ENCODE measurements at regions not wholly inside any gene's neighbourhood (a gene's known extent, or its start where the extent isn't known, plus 50 kb on each side); places are given as distances from the start of the nearest gene placed in this dataset.
A peak's percentile ranks its signal among the peaks of the same experiment; 100 is the strongest.

GRCh38 chr5:136432705-136433104, 67.4 kb upstream of the TRPC7 start:
- Histone ChIP-seq H3K4ac (ENCODE audit: low read depth in 1 of 2, low read length in 2 of 2) (no peak overlapping the region), H2AK5ac (ENCODE audit: low read length, severe bottlenecking) (no peak overlapping the region), H2BK120ac (ENCODE audit: low read depth, low read length) (no peak overlapping the region), H3K18ac (ENCODE audit: low read depth in 1 of 2, low read length in 2 of 2) (no peak overlapping the region), H3K9ac (ENCODE audit: low read length) (no peak overlapping the region), H2BK12ac (ENCODE audit: low read length in 2 of 2) (no peak overlapping the region), H3K27ac (ENCODE audit: low read length, poor library complexity, severe bottlenecking) (no peak overlapping the region), H3K14ac (ENCODE audit: low read length in 2 of 2) (no peak overlapping the region), H3K4me3 (ENCODE audit: insufficient read depth in 1 of 2, low read depth in 1 of 2, low read length in 2 of 2) (no peak overlapping the region), H3K9me3 (ENCODE audit: control insufficient read depth, low read length) (no peaks in the 10 kb centered on the region), H2AFZ (ENCODE audit: low read depth, low read length) (no peak overlapping the region), H4K8ac (ENCODE audit: low read length) (no peak overlapping the region), H3K4me1 (ENCODE audit: control insufficient read depth, insufficient read depth, low read depth, low read length) (no peaks in the 10 kb centered on the region), H4K91ac (ENCODE audit: low read length) (peak overlapping the region; percentile 21), H3K36me3 (ENCODE audit: control insufficient read depth in 1 of 2, insufficient read depth in 2 of 2, low read depth in 1 of 2, low read length in 2 of 2) (no peaks in the 10 kb centered on the region), H3K4me2 (ENCODE audit: low read length, poor library complexity, severe bottlenecking) (no peak overlapping the region), H2BK5ac (ENCODE audit: low read depth, low read length, poor library complexity, severe bottlenecking) (no peak overlapping the region), H3K79me1 (replicated peaks; ENCODE audit: low read length, poor library complexity, severe bottlenecking) (no peaks in the 10 kb centered on the region), H3K27me3 (ENCODE audit: control insufficient read depth in 1 of 2, insufficient read depth in 1 of 2, low read length in 2 of 2) (peaks cover 0 to 2% of the 10 kb centered on the region in 2 experiments), H2BK15ac (ENCODE audit: low read depth, poor library complexity, severe bottlenecking) (no peak overlapping the region), H3K23ac (ENCODE audit: low read length in 2 of 2) (no peak overlapping the region)
- WGBS = 73% methylated on average over 2 of the region's 2 CpGs
- no peak for DNase-seq

DNA sequence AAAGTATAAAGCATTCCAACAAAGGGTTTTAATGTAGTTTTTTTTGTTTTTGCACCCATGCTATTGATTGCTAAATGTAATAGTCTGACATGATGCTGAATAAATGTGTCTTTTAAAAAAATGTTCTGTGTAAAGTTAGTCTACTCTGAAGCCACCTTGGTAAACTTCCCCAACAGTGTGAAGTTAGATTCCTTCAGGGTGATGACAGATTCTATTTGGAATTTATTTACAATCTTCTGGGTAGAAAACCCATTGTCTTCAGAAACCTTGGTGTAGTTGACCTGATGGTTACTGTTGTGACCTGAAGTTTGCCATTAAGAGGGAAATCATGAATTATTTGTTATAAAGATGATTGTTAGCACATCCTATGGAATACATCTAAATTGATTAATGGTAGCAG, 64.7 kb upstream of the TRPC7 start:
- Histone ChIP-seq H3K27ac (ENCODE audit: low read length, poor library complexity, severe bottlenecking) (no peak overlapping the region), H2BK5ac (ENCODE audit: low read depth, low read length, poor library complexity, severe bottlenecking) (no peak overlapping the region), H3K4me3 (ENCODE audit: insufficient read depth in 1 of 2, low read depth in 1 of 2, low read length in 2 of 2) (no peak overlapping the region), H3K9me3 (ENCODE audit: control insufficient read depth, low read length) (no peaks in the 10 kb centered on the region), H3K79me1 (replicated peaks; ENCODE audit: low read length, poor library complexity, severe bottlenecking) (no peaks in the 10 kb centered on the region), H3K9ac (ENCODE audit: low read length) (no peak overlapping the region), H3K23ac (ENCODE audit: low read length in 2 of 2) (no peak overlapping the region), H2AK5ac (ENCODE audit: low read length, severe bottlenecking) (no peak overlapping the region), H3K4me1 (ENCODE audit: control insufficient read depth, insufficient read depth, low read depth, low read length) (no peaks in the 10 kb centered on the region), H3K27me3 (ENCODE audit: control insufficient read depth in 1 of 2, insufficient read depth in 1 of 2, low read length in 2 of 2) (peaks cover 0 to 15% of the 10 kb centered on the region in 2 experiments), H3K14ac (ENCODE audit: low read length in 2 of 2) (no peak overlapping the region), H4K91ac (ENCODE audit: low read length) (no peak overlapping the region), H2AFZ (ENCODE audit: low read depth, low read length) (no peak overlapping the region), H2BK12ac (ENCODE audit: low read length in 2 of 2) (no peak overlapping the region), H3K18ac (ENCODE audit: low read depth in 1 of 2, low read length in 2 of 2) (no peak overlapping the region), H4K8ac (ENCODE audit: low read length) (no peak overlapping the region), H3K36me3 (ENCODE audit: control insufficient read depth in 1 of 2, insufficient read depth in 2 of 2, low read depth in 1 of 2, low read length in 2 of 2) (no peaks in the 10 kb centered on the region), H2BK120ac (ENCODE audit: low read depth, low read length) (no peak overlapping the region), H3K4ac (ENCODE audit: low read depth in 1 of 2, low read length in 2 of 2) (no peak overlapping the region), H2BK15ac (ENCODE audit: low read depth, poor library complexity, severe bottlenecking) (no peak overlapping the region), H3K4me2 (ENCODE audit: low read length, poor library complexity, severe bottlenecking) (no peak overlapping the region)
- DNase-seq = no peak

GRCh38 chr5:136427426-136427825, 62.1 kb upstream of the TRPC7 start:
- DNase-seq = no peak
- Histone ChIP-seq H3K4me3 (ENCODE audit: insufficient read depth in 1 of 2, low read depth in 1 of 2, low read length in 2 of 2) (no peak overlapping the region), H2AK5ac (ENCODE audit: low read length, severe bottlenecking) (no peak overlapping the region), H3K27ac (ENCODE audit: low read length, poor library complexity, severe bottlenecking) (no peak overlapping the region), H3K23ac (ENCODE audit: low read length in 2 of 2) (no peak overlapping the region), H3K4me2 (ENCODE audit: low read length, poor library complexity, severe bottlenecking) (no peak overlapping the region), H3K9me3 (ENCODE audit: control insufficient read depth, low read length) (no peaks in the 10 kb centered on the region), H2BK12ac (ENCODE audit: low read length in 2 of 2) (no peak overlapping the region), H3K79me1 (replicated peaks; ENCODE audit: low read length, poor library complexity, severe bottlenecking) (no peaks in the 10 kb centered on the region), H2BK120ac (ENCODE audit: low read depth, low read length) (no peak overlapping the region), H3K9ac (ENCODE audit: low read length) (no peak overlapping the region), H2AFZ (ENCODE audit: low read depth, low read length) (no peak overlapping the region), H2BK5ac (ENCODE audit: low read depth, low read length, poor library complexity, severe bottlenecking) (no peak overlapping the region), H3K4me1 (ENCODE audit: control insufficient read depth, insufficient read depth, low read depth, low read length) (no peaks in the 10 kb centered on the region), H3K4ac (ENCODE audit: low read depth in 1 of 2, low read length in 2 of 2) (no peak overlapping the region), H4K91ac (ENCODE audit: low read length) (no peak overlapping the region), H3K18ac (ENCODE audit: low read depth in 1 of 2, low read length in 2 of 2) (no peak overlapping the region), H3K14ac (ENCODE audit: low read length in 2 of 2) (no peak overlapping the region), H3K36me3 (ENCODE audit: control insufficient read depth in 1 of 2, insufficient read depth in 2 of 2, low read depth in 1 of 2, low read length in 2 of 2) (no peaks in the 10 kb centered on the region), H4K8ac (ENCODE audit: low read length) (no peak overlapping the region), H2BK15ac (ENCODE audit: low read depth, poor library complexity, severe bottlenecking) (no peak overlapping the region), H3K27me3 (ENCODE audit: control insufficient read depth in 1 of 2, insufficient read depth in 1 of 2, low read length in 2 of 2) (peaks cover 0 to 21% of the 10 kb centered on the region in 2 experiments)
- WGBS = 81% methylated on average over 2 of the region's 2 CpGs

GRCh38 chr5:136425921-136426320, 60.6 kb upstream of the TRPC7 start:
- Histone ChIP-seq H2AFZ (ENCODE audit: low read depth, low read length) (no peak overlapping the region), H2BK12ac (ENCODE audit: low read length in 2 of 2) (no peak overlapping the region), H2AK5ac (ENCODE audit: low read length, severe bottlenecking) (no peak overlapping the region), H3K9ac (ENCODE audit: low read length) (no peak overlapping the region), H4K91ac (ENCODE audit: low read length) (no peak overlapping the region), H4K8ac (ENCODE audit: low read length) (no peak overlapping the region), H3K4me2 (ENCODE audit: low read length, poor library complexity, severe bottlenecking) (no peak overlapping the region), H3K18ac (ENCODE audit: low read depth in 1 of 2, low read length in 2 of 2) (no peak overlapping the region), H3K27me3 (ENCODE audit: control insufficient read depth in 1 of 2, insufficient read depth in 1 of 2, low read length in 2 of 2) (peaks cover 0 to 21% of the 10 kb centered on the region in 2 experiments), H2BK120ac (ENCODE audit: low read depth, low read length) (no peak overlapping the region), H2BK15ac (ENCODE audit: low read depth, poor library complexity, severe bottlenecking) (no peak overlapping the region), H3K79me1 (replicated peaks; ENCODE audit: low read length, poor library complexity, severe bottlenecking) (no peaks in the 10 kb centered on the region), H3K4me1 (ENCODE audit: control insufficient read depth, insufficient read depth, low read depth, low read length) (no peaks in the 10 kb centered on the region), H3K9me3 (ENCODE audit: control insufficient read depth, low read length) (no peaks in the 10 kb centered on the region), H3K27ac (ENCODE audit: low read length, poor library complexity, severe bottlenecking) (no peak overlapping the region), H3K4me3 (ENCODE audit: insufficient read depth in 1 of 2, low read depth in 1 of 2, low read length in 2 of 2) (no peak overlapping the region), H3K36me3 (ENCODE audit: control insufficient read depth in 1 of 2, insufficient read depth in 2 of 2, low read depth in 1 of 2, low read length in 2 of 2) (no peaks in the 10 kb centered on the region), H3K4ac (ENCODE audit: low read depth in 1 of 2, low read length in 2 of 2) (no peak overlapping the region), H3K14ac (ENCODE audit: low read length in 2 of 2) (no peak overlapping the region), H3K23ac (ENCODE audit: low read length in 2 of 2) (no peak overlapping the region), H2BK5ac (ENCODE audit: low read depth, low read length, poor library complexity, severe bottlenecking) (no peak overlapping the region)
- WGBS = 63% methylated on average over 3 of the region's 3 CpGs
- DNase-seq = no peak
